ENCODE measurements at regions not wholly inside any gene's neighbourhood (a gene's known extent, or its start where the extent isn't known, plus 50 kb on each side); places are given as distances from the start of the nearest gene placed in this dataset.

DNA sequence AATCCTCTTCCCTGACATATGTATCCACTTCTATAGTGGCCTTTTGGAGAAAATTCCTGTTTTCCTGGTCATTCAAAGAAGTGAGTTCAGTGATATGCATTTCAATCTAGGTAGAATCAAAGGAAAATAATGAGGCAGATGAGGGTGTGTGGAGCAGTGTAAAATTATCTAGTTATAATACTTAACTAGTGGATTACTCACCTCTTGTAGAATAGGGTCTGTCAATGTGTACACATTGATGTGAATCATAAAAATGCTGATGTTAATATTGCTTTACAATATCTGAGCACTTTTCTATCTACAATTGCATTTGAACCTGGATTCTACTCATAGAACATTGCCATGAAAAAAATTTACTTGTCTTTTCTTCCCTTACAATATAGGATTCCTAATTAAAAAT is 293.5 kb downstream of the GBA3 start:
- DNase-seq (ENCODE audit: missing footprints) (no peak), ATAC-seq (no peak)
- intact Hi-C loops (cut with DNase I), result no loop called here

- ATAC-seq (no peak), DNase-seq (ENCODE audit: missing footprints) (no peak)
- intact Hi-C loops (cut with DNase I), result no loop called here
These were observed 291.7 kb downstream of the GBA3 start for GRCh38 chr4:22984390-22984789.

- intact Hi-C loops (cut with DNase I), result no loop called here
- DNase-seq (ENCODE audit: missing footprints) (no peak), ATAC-seq (no peak)
These were observed 285.9 kb downstream of the GBA3 start for GRCh38 chr4:22978656-22979055.

- no peak for DNase-seq (ENCODE audit: missing footprints)
- intact Hi-C loops (cut with DNase I), result no loop called here
- no peak for ATAC-seq
These were observed 277.9 kb downstream of the GBA3 start for GRCh38 chr4:22970665-22971064.

- intact Hi-C loops (cut with DNase I), result no loop called here
- DNase-seq (ENCODE audit: missing footprints) (no peak), ATAC-seq (no peak)
These were observed 276.7 kb downstream of the GBA3 start for GRCh38 chr4:22969287-22969896.

GRCh38 chr4:22962295-22962694 is 269.6 kb downstream of the GBA3 start:
- intact Hi-C loops (cut with DNase I), result no loop called here
- ATAC-seq (no peak), DNase-seq (ENCODE audit: missing footprints) (no peak)

GRCh38 chr4:22959483-22959882 is 266.7 kb downstream of the GBA3 start:
- no peak for ATAC-seq
- DNase-seq (ENCODE audit: missing footprints), result no peak
- intact Hi-C loops (cut with DNase I), result no loop called here

- DNase-seq (ENCODE audit: missing footprints) (no peak), ATAC-seq (no peak)
- intact Hi-C loops (cut with DNase I), result no loop called here
These were observed 265.1 kb downstream of the GBA3 start for GRCh38 chr4:22957774-22958309.

- intact Hi-C loops (cut with DNase I), result no loop called here
- ATAC-seq (no peak), DNase-seq (ENCODE audit: missing footprints) (no peak)
These were observed 256.6 kb downstream of the GBA3 start for GRCh38 chr4:22949161-22949855.

DNA sequence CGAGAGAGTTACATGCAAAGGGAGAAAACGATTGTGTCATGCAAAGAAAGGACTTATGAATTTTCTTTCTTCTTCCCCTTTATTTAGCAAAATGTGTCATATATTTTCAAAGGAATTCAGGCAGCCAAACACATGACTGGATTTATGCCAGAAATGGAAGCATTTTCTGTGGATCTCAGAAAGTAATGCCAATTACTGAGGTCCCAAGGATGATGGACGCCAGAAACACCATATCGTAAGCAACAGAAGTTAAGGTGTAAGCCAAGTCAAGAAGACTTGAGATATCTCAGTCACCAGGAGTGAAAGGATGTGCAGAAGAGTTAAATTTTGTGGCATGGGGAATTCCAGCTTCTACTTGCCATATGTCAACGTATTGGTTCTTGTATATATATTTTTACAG is 255.1 kb downstream of the GBA3 start:
- DNase-seq (ENCODE audit: missing footprints), result no peak
- intact Hi-C loops (cut with DNase I), result no loop called here
- no peak for ATAC-seq

- intact Hi-C loops (cut with DNase I), result no loop called here
- ATAC-seq, result no peak
- no peak for DNase-seq (ENCODE audit: missing footprints)
These were observed 250.3 kb downstream of the GBA3 start for GRCh38 chr4:22942920-22943559.

DNA sequence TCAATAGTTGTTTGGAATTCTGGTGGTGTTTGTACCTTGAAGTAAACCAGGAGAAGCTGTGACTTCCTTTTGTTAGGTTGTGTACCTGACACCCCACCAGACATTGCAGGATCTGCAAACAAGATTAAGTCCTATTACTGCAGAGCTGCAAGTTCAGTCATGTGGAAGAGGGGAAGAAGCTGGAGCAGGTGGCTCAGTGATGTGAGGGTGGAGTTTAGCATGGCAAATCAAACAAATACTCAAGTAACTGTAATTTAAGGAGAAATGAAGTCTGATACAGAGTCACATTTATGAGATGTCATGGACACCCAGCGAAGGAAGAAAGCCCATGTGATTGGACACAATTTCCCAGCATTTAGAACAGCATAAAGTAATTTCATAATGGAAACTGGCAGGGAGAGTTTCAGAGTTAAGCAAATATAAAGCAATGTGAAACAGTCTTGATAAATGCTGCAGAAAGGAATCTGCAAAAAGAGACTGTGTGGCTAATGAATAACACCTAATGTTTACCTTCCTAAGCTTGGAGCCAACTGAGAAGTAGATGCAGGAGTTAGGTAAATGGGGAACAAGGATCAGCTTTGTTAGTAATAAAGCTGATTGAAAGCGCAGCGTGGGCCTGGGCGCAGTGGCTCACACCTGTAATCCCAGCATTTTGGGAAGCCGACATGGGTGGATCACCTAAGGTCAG is 249.1 kb downstream of the GBA3 start:
- no peak for ATAC-seq

GRCh38 chr4:22932326-22932725 is 239.6 kb downstream of the GBA3 start:
- ATAC-seq, result no peak
- intact Hi-C loops (cut with DNase I), result no loop called here
- no peak for DNase-seq (ENCODE audit: missing footprints)

More for the DNA sequence above, 249.1 kb downstream of the GBA3 start:
- no peak for DNase-seq (ENCODE audit: missing footprints)
- intact Hi-C loops (cut with DNase I), result no loop called here

- DNase-seq (ENCODE audit: missing footprints) (no peak), ATAC-seq (no peak)
- intact Hi-C loops (cut with DNase I), result no loop called here
These were observed 229.7 kb downstream of the GBA3 start for GRCh38 chr4:22922426-22922825.

DNA sequence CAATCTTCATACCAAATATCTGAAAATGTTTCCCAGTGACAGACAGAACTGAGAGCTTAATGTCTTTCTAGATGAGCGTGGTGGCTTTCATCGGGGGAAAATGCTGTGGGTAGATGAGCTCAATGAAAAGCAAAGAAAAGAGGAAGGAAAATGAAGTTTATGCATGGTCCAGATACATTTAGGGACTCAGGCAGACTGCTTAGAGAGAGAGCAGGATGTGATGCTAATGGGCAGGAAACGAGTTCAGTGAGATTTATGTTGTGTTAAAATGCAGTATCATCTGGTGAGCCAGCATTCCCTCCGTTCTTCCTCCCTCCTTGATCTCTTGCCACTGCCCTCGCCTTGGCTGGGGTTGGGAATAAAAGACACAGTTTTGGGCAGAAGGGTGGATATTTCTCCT is 229.2 kb downstream of the GBA3 start:
- ATAC-seq (no peak), DNase-seq (ENCODE audit: missing footprints) (no peak)
- intact Hi-C loops (cut with DNase I), result no loop called here

DNA sequence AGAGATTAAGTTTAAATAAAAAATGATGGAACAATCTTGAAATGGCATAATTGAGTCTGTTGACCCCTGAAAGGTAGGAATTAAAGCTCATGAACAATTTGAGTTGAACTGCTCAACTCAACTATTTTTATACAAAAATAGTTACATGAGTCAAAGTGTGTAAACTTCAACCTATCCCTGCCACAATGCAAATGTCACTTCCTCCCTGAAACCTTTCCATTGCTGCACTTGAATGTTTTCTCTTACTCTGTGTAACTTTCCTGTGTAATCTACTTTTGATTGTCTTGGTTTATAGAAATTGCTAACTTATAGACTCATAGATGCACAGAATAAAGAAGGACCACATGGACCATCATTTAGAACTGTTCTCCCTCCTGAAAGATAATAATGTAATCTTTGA is 218.5 kb downstream of the GBA3 start:
- DNase-seq (ENCODE audit: missing footprints), result no peak
- intact Hi-C loops (cut with DNase I), result no loop called here
- ATAC-seq, result no peak

DNA sequence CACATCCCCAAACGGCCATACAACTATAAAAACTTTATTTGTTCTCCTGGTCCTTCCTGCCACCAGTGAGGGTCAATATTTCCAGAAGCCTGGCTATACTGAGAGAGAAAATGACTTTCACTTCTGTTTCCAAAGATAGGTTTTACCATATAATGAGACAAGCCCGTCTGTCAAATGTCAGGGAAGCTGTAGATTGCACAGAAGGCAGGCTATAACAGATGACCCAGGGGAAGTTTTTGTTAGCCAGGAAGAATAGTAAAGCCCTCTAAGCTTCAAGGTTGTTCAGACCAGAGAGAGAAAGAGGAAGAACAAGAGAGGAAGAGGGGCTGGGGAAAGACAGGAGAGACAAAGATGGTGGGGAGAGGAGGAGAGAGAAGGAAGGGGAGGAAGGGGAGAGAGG is 217.5 kb downstream of the GBA3 start:
- no peak for ATAC-seq
- DNase-seq (ENCODE audit: missing footprints), result no peak
- intact Hi-C loops (cut with DNase I), result no loop called here

DNA sequence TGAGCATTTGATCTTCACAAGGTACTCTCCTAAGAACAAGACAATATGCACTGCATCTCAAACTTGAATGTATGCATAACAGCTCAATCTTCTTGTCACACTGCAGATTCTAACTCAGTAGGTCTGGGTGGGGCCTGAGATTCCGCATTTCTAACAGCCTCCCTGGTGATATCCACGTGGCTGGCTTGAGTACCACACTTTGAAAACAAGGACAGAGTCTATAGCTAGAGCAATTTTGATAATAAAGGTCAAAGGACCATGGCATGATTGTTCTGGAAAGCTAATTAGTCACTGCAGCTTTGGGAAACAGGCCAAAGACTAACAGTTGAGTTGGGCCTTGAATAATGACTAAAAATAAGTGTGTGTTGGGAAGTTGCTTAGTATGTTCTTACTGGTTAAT is 213.3 kb downstream of the GBA3 start:
- DNase-seq (ENCODE audit: missing footprints) (no peak), ATAC-seq (no peak)
- intact Hi-C loops (cut with DNase I), result no loop called here

DNA sequence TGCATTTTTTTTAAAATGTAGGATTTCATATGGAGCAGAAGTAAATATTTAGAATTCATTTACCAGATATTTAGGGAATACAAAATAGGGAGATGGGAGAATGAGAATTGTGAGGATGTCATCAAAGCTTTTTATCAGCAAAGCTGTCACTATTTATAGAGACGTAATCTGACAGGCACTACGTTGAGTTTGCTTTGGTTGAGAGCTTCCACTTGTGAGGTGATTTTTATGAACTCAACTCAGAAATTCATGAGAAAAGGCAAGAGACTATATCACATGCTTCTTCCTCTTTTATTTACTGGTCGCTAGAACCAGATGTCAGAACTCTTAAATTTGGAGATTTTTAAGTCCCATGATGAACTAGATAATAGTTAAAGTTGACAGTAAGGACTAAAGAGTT is 211.2 kb downstream of the GBA3 start:
- DNase-seq (ENCODE audit: missing footprints) (no peak), ATAC-seq (no peak)
- intact Hi-C loops (cut with DNase I), result no loop called here

GRCh38 chr4:22901631-22902030 is 208.9 kb downstream of the GBA3 start:
- intact Hi-C loops (cut with DNase I), result no loop called here
- no peak for ATAC-seq
- no peak for DNase-seq (ENCODE audit: missing footprints)

Data from Right ventricle myocardium inferior (tissue), 1 donor.